ENCODE measurements at regions not wholly inside any gene's neighbourhood (a gene's known extent, or its start where the extent isn't known, plus 50 kb on each side); places are given as distances from the start of the nearest gene placed in this dataset.

DNA sequence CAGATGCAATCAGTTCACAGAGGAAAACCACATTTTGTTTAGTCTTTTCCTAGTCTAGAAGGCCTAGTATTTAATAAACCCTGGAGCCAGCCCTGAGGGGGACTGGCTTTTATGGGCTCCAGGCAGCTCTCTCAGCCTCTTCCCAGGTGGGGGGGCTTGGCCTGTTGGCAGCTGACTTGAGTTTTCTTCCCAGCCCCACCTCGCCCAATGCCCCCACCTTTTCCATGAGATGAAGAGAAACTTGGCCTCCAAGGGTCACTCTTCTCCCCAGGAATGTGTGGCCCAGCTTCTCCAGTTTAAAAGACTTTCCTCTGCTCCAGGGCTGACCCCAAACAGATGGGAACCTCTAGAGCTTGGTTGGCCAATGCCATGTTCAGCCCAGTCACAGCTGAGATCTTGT, 196.1 kb downstream of the BMP7 start:
- DNase-seq: no peak

DNA sequence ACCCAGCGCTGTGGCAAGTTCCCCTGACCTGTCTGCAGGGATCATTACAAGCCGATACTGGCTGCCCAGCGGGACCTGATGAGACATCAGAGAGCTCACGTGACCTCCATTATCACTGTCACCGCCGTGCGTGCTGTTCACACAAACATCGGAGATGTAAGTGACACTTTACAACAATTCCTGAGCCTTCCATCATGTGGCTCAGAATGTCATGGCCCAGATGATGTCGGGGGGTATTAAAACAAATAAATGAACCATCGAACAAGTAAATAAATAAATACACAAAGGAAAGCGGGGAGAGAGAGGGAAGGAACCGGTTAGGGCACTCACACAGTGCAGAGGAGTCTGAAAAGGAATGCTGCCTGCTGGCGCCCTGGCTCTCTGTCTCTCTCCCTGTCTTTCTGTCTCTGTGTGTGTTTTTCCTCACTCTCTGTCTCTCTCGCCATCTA, 195.1 kb downstream of the BMP7 start:
- no peak for DNase-seq

DNA sequence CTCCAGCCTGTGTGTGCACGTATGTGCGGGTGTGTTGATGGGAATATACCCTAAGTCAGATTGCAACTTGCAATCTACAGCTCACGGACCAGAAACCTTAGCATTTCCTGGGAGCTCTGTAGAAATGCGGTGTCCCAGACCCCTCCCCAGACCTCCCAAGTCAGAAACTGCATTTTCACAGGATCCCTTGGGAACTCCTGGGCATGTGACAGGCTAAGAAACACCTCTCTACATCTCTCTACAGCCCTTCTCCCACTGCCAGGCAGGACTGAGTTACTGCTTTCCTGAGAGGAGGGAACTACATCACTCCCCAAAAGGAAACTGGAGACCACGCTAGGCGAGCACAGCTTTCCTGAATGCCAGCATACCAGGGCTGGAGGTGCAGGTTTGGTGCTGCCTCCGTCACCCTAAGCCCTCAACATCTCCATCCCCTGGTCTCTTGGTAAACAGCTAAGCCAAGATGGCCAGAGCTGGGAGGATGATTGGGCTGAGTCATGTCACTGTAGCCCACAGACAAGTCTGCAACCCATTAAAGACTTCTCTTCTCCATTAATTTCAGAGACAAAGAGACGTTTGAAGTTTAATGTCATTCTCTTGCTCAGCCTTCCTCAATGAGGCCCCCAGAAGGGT, 194.4 kb downstream of the BMP7 start:
- no peak for DNase-seq

DNA sequence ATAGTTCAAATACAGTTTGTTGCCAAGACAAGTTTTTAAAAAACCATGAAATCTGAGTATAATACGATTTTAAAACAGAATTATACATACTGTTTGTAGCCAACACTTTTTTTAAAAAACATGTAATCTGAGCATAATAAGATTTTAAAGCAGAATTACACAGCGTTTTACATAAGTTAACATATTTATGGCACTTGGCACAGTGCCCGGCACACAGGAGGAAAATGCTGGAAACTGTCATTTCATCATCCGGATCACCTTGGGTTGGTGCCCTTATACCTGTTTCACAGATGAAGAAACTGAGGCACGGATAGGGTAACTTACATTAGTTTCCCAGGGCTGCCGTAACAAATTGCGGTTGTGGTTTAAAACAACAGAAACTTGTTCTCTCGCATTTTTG, 193.0 kb downstream of the BMP7 start:
- DNase-seq: no peak

DNA sequence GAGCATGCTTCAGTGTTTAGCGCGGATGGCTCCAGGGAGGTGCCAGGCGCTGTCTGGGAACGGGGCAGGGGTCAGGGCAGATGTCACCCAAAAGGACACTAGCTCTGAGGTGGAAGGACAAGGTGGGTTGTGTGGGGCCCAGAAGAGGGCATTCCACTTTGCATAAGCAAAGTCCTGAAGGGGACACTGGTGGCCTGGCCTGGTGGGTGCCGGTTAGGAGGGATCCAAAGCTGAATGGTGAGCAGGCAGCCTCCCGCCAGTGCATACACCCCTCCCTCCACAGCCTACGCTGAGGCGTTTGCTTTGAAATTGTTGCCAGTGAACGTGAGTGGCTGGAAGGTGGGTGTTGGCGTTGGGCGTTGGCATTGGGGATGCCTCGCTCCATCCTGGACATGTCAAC, 192.1 kb downstream of the BMP7 start:
- no peak for DNase-seq

DNA sequence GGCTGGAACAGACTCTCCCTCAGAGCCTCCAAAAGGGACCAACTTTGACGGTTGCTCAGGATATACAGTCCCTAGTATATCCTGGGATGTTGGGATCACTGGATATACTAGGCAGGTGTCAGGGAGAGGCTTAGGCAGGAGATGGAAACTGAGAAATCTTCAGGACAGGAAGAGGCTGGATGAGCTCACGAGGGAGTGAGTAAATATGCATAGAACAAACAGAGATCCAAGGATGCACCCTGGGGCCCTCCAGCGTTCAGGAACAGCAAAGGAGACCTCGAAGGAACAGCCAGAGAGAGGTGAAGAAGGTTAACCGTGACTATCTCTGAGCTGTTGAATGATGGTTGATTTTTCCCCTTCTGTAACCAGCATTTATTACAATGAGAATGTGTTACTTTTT, 191.3 kb downstream of the BMP7 start:
- DNase-seq: no peak

DNA sequence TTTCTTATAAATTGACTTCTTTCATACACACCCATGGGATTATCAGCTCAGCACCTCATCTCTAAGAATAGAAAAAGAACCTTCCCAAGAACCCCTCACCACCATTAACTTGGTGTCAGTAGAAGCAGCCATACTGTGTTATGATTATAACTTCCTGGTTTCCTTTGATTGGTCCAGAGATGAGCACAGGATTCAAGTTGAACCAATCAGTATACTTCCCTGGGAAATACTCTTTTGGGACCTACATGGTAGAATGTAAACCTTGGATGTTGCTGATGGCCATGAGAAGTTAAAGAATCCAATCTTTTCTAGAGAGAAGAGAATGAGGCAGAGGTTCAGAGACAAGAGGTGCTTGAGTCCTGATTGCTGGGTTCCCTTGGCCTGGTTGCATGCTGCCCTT, 190.8 kb downstream of the BMP7 start:
- DNase-seq: no peak

DNA sequence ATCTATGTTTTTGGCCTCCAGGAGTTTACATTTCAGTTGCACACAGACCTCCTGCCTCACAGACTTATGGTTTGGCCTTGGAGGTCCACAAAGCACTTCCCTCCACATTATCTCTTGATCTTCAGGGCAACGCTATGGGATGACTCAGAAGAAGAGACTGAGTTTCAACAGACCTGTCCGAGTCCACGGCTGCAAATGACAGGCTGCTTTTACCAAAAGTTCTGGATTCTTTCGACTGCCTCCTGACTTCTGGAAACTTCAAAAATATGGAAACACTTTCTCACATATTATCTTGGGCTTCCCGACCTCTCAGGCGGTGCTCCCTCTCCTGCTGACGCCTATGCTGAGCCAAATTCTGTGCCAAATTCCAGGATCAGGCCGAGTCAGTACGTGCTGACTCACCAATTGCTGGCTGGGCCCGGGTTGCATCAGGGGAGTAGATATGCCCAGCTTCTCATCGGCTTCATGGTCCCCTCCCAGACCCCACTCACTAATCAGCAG, 190.2 kb downstream of the BMP7 start:
- no peak for DNase-seq

DNA sequence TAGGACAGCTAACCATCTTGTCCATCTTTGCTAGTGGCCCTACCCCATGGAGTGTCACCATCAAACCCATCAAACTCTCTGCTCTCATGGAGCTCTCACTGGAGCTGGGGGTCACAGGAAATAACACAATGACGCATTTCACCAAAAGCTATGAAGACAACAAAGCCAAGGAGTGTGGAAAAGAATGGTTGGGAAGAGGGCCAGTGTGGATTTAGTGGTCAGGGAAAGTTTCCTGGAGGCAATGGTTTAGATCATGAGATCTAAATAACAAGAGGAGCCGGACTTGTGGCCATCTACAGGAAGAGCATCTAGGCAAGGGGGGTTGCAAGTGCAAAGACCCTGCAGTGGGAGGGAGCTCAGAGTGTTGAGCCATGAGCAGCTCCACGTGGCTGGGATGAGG, 189.5 kb downstream of the BMP7 start:
- DNase-seq: no peak

DNA sequence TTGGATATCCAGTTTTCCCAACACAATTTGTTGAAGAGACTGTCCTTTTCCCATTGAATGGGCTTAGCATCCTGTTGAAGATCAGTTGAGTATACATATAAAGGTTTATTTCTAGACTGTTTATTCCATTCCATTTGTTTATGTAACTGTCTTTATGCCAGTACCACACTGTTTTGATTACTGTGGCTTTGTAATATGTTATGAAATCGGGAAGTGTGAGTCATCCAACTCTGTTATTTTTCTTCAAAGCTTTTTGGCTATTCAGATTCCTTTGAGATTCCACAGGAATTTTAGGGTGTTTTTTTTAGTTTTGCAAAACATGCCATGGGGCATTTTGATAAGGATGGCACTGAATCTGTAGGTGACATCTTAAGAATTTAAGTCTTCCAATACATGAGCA, 188.3 kb downstream of the BMP7 start:
- no peak for DNase-seq

DNA sequence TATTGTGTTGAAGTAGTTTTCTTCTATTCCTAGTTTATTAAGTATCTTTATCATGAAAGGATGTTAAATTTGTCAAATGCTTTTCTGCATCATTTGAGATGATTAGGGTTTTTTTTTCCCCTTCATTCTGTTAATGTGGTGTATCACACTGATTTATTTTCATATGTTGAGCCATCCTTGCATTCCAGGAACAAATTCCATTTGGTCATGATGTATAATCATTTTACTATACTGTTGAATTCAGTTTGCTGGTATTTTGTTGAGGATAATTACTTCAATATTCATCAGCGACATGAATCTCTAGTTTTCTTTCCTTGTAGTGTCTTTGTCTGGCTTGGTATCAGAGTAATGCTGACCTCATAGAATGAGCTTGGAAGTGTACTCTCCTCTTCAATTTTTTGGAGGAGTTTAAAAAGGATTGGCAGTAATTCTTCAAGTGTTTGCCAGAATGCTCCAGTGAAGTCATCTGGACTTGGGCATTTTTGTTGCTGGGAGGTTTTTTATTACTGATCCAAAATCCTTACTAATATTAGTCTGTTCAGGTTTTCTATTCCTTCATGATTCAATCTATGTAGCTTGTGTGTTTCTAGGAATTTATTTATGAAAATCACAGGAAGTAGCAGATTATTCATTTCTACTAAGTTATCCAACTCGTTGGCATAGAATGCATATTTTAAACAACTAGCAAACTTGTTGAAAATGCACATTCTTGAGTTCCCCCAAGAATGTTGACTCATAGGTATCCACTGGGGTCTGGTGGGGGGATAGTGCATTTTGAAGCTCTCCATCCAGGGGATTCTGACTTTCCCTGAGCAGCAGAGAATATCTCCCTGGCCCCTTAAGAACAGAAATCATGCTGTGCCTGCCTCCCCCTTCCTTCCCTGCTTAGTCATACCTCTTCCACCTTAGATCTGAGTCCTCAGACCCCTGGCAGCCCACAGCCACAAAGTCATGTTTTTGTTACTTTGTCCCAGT, 187.1 kb downstream of the BMP7 start:
- DNase-seq: no peak

DNA sequence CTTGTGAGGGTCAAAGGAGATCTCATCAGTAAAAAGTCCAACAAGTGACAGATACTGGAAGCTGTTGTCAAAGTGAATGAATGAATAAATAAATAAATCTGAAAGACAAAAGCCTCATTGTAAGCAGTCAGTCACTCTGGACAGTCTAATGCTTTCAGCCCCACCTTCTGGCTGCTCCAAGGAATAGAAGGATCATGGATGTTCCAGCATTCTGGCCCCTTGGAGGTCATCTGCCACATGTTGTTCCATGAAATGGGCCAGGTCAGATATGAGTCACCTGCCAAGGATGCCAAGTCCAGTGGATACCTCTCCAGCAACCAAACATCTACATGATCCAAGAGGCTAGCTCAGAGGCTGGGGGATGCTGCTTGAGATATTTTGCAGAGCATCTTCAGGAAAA, 185.6 kb downstream of the BMP7 start:
- no peak for DNase-seq

DNA sequence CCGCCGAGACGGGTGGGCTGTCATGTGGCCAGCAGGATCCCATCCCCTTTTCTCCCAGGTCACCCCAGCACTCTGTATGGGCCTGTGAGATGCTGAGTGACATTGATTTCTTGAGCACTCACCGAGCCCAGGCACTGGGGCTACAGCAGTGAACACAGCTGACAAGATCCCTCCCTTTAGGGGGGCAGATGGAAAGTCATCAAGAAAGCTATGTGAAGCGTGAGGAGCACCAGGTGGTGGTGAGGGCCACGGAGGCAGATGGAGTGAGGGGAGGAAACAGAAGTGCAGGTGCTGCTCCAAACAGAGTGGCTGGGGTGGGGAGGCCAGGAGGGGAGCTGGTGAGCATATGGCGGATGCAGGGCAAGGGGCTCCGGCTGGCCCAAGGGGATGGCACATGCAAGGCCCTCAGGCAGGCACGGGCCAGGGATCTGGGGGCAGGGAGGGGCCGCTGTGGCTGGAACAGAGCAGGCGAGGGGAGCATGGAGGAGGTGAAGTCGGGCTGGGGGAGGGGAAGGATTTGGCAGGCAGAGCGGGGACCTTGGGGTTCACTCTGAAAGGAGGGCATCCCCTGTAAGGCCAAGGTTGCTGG, 184.0 kb downstream of the BMP7 start:
- DNase-seq: no peak

DNA sequence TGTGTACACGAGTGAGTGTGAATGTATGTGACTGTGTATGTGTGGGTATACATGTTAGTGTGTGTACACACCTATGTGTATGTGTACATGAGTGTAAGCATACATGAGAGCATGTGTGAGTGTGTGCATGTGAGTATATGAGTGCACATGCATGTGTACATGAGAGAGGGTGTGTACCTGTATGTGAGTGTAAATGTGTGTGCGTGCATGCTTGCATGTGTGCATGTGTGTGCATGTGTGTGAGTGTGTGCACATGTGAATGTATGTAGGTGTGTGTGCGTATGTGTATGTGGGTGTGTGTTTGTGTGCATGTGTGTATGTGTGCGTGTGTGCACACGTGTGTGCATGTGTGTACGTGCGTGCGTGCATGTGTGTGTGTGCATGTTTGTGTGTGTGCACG, 183.4 kb downstream of the BMP7 start:
- no peak for DNase-seq

DNA sequence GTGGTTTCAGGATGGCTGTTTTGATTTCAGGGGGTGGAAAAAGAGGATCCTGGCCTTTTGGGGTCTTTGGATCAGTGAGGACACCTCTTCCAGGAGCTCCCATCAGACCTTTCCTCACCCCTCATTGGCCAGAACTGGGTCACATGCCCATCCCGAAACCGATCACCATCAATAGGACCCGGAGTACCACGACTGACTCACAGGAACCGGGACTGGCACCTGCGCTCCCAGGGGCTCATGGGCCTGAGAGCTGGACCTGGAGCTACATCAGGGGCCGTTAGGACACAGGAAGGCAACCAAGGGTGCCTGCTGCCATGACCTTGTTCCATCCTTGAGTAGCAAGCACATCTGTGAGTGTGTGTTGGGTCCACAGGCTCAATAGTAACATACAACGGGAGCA, 180.4 kb downstream of the BMP7 start:
- no peak for DNase-seq

DNA sequence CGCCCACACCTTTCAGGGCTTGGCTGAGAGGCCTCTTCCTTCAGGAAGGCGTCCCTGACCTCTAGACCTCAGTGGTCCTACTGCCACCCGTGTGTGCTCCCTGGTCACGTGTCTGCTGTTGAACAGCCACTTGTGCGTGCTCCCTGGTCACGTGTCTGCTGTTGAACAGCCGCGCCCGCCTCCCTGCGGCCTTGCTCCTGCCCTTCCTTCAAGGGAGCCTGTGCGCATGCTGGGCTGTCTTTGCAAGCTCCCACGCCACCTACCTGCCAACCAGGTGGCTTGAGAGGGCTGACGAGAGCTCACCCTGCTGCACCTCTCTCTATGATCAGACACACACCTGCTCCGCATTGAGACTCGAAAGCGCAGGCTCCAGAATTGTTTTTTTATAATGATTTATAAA, 179.3 kb downstream of the BMP7 start:
- no peak for DNase-seq

DNA sequence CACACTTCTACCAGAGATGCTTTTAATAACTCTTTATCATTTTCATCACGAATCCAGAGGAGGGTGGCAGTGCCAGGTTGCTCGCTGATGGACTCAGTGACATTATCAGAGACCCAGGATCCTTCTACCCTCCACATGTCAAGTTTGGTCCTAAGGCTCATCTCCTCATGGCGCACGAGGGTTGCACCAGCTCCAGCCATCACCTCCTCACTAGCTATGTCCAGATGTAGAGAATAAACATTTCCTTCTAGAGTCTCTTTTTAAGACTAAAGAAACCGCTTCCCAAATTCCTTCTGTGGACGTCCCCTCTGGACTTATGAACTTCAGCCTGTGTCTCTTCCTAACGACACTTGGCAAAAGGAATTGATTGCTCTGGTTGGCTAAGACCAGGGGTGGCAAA, 178.7 kb downstream of the BMP7 start:
- DNase-seq: no peak

DNA sequence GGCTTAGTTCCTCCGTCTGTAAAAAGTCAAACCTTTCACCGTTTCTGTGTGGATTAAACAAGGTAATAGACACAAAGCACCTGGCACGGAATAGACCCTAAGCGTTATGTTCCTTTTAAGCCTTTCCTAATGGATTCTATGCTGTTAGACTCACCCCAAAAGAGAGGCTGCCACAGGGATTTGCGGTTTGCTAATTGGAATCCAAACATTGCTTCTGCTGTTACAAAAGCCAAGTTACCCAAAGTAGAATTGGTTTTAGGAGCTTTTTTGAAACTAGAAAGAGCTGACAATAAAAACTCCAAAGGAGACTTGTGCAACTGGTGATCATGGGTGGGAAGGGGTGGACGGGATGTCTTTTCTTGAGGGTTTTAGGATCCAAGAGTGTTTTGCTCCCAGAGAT, 178.0 kb downstream of the BMP7 start:
- DNase-seq: no peak

DNA sequence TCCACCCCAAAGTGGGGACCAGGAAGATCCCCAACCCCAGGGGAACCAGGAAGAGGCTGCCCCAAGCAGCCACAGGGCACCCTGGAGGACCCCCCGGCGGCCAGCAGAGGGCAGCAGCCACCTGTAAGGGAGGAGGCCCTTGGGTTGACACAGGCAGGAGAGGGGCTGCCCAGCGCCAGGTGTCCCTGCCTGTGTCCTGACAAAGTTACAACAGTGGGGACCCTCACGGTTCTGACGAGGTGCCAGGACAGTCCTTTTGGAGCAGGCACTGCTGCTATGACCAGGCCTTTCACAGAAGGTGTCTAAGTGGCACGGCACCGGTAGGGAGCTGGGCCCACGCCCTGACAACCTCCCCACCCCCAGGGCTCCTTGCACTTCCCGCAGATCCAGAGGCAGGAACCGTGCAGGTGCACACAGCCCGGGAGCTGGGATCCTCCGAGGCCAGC, 176.7 kb downstream of the BMP7 start:
- peak; percentile 41 for DNase-seq

DNA sequence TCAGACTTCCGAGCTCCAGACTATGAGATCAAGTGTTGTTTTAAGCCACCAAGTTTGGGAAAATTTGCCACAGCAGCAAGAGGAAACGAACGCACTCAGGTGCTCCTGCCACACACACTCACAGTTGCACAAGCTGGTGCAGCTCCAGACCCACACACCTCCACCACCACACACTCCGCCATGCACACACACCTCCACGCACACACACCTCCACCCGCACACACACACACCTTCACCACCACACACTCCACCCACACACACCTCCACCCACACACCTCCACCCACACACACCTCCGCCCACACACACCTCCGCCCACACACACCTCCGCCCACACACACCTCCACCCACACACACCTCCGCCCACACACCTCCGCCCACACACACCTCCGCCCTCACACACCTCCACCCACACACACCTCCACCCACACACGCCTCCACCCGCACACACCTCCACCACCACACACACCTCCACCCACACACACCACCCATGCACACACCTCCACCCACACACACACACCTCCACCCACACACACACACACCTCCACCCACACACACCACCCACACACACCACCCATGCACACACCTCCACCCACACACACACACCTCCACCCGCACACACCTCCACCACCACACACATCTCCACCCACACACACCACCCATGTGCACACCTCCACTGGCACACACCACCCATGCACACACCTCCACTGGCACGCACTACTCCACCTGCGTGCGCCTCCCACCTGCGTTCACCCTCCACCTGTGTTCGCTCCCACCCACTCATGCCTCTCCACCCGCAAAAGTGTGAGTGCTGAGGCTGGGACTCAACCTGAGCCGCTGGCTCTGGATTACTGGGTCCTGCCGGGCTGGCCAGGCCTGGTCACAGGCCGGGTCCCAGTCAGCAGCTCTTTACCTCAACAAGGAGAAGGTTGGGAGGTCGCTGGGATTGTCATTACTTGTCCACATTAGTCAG, 175.6 kb downstream of the BMP7 start:
- peak; percentile 5 for DNase-seq

DNA sequence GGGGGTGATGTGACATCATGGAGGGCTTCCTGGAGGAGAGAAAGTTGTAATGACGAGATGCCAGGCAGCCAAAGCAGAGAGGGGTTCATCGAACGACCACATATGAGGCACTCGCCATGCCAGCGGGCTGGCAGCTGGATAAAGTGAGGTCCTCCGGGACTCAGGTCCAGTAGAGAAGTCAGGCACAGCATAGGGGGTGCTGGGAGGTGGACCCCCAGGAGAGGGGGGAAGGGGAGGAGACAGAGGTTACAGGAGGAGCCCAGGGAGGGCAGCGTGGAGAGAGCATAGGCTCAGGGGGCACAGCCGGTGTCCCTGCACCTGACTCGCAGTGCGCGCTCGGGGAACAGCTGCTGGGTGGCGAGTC, 174.7 kb downstream of the BMP7 start:
- DNase-seq: no peak

DNA sequence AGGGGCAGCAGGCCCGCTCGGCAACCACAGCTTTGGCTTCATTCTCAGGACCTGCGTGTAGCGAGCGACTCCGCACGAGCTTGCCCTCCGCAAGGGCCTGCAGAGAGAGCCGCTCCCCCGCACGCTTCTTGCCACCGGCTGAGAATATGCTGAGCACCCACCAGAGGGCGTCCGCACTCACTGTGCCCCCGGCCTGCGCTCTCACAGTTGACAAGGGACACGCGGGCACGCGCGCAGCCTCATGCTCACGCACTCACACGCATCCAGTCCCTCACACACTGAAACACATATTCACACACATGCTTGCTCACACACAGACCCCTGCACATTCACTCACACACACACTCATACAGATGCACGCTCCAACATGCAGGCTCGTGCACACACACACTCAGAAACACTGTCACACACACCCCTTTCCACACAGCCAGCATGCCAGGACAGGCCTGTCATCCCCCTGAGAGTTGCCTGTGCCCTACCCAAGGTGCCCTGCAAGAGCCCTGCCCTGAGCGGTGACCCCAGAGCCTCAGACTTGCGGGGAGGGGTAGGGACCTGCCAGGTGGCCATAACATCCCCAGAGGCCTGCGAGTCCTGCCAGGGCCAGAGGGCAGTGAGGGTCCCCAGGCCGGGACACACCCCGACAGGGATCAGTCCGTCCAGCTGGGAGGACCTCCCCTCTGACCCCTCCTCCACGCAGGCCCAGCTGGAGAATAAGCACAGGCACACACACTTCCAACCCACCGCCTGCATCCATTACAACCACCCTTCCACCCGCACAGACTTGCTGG, 174.1 kb downstream of the BMP7 start:
- peak; percentile 44 for DNase-seq

Measured in CD4-positive, alpha-beta T cell treated with Interleukin-10 for 1 hour (primary cell).